Body of pancreas (tissue), 4 donors: ENCODE measurements at regions not wholly inside any gene's neighbourhood (a gene's known extent, or its start where the extent isn't known, plus 50 kb on each side); places are given as distances from the start of the nearest gene placed in this dataset.

Experiments
- POLR2A ChIP-seq, 3 donors: fragments of 450-650 bp; IDR thresholded peaks; one replicate each; pipeline ENCODE4 v1.6.1; 2016; ENCODE audit warnings: antibody characterized with exemption in 3 of 3, mild to moderate bottlenecking in 2 of 3
- TF ChIP-seq, protein P1 (sequence below), 7 experiments: fragments of 450-650 bp in 4 of 7; fragments of 200-600 bp in 3 of 7; sonication (generic) in 3 of 7; IDR thresholded peaks; one replicate each; pipeline ENCODE4 v1.5.1; 2016 to 2019; ENCODE audit warnings: antibody characterized with exemption in 7 of 7

DNA sequence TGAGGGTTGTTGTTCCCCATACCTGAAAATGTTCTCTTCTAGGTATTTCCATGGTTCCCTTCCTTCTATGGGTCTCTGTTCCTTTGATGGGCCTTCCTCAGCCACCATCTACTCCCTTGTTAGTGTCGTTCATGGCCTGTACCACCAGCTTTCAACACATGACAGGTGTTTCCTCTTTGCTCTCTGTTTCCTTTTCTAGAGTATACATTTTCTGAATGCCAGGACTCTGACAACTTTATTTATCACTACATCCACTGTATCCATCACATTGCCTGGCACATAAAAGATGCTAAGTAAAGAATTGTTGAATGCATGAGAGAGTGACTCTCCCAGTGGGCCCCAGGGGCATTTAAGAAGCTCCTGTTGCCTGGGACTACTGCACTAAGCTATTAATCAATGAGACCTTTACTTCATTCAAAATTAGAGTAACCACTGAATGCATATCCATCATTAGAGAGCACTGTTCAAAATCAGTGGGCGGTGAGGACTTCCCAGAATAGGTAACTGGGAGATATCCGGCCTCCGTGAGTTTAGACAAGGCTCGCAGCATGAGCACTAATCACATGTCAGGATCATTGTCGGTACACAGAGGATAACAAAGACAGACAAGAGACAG is 255.0 kb downstream of the CBLN1 start:
- TF ChIP-seq POLR2A (IDR thresholded peaks at IDR 0.05): no peak
- TF ChIP-seq, protein P1, sequence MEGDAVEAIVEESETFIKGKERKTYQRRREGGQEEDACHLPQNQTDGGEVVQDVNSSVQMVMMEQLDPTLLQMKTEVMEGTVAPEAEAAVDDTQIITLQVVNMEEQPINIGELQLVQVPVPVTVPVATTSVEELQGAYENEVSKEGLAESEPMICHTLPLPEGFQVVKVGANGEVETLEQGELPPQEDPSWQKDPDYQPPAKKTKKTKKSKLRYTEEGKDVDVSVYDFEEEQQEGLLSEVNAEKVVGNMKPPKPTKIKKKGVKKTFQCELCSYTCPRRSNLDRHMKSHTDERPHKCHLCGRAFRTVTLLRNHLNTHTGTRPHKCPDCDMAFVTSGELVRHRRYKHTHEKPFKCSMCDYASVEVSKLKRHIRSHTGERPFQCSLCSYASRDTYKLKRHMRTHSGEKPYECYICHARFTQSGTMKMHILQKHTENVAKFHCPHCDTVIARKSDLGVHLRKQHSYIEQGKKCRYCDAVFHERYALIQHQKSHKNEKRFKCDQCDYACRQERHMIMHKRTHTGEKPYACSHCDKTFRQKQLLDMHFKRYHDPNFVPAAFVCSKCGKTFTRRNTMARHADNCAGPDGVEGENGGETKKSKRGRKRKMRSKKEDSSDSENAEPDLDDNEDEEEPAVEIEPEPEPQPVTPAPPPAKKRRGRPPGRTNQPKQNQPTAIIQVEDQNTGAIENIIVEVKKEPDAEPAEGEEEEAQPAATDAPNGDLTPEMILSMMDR (IDR thresholded peaks at IDR 0.05): no peak
